OCI-LY1 (cell line): ENCODE measurements at regions not wholly inside any gene's neighbourhood (a gene's known extent, or its start where the extent isn't known, plus 50 kb on each side); places are given as distances from the start of the nearest gene placed in this dataset.

Experiments
- H2AFZ ChIP-seq: fragments of 200-600 bp; sonication (generic), shearing (Covaris generic); 2 replicates; pipeline ENCODE4 v1.6.0; 2014; ENCODE audit warnings: antibody characterized with exemption, mild to moderate bottlenecking, low read length
- H3F3A ChIP-seq: fragments of 200-600 bp; sonication (generic), shearing (Covaris generic); 2 replicates; pipeline ENCODE4 v1.6.0; 2014; ENCODE audit warnings: mild to moderate bottlenecking, antibody characterized with exemption, low read length, moderate library complexity; ENCODE audit not compliant: insufficient read depth
- H3K27ac ChIP-seq: fragments of 200-600 bp; sonication (generic); 2 replicates; pipeline ENCODE4 v1.5.1; 2014; ENCODE audit warnings: low read length, mixed run types, mild to moderate bottlenecking, low read depth; ENCODE audit not compliant: poor library complexity, severe bottlenecking
- H3K27me3 ChIP-seq: fragments of 200-600 bp; sonication (generic); 2 replicates; pipeline ENCODE4 v1.6.0; 2014; ENCODE audit warnings: antibody characterized with exemption, mild to moderate bottlenecking, low read length, moderate library complexity; ENCODE audit not compliant: insufficient read depth
- H3K36me3 ChIP-seq: fragments of 200-600 bp; sonication (generic); 2 replicates; pipeline ENCODE4 v1.6.1; 2014; ENCODE audit warnings: mild to moderate bottlenecking, antibody characterized with exemption, low read length, moderate library complexity, mixed read lengths; ENCODE audit not compliant: insufficient read depth
- H3K4me1 ChIP-seq: fragments of 200-600 bp; sonication (generic); 2 replicates; pipeline ENCODE4 v1.5.1; 2014; ENCODE audit warnings: mild to moderate bottlenecking, low read length, moderate library complexity; ENCODE audit not compliant: insufficient read depth, severe bottlenecking
- H3K4me2 ChIP-seq: fragments of 200-600 bp; sonication (generic), shearing (Covaris generic); 2 replicates; pipeline ENCODE4 v1.6.1; 2014; ENCODE audit warnings: low read length
- H3K4me3 ChIP-seq: fragments of 200-600 bp; sonication (generic); 2 replicates; pipeline ENCODE4 v1.5.1; 2014; ENCODE audit warnings: low read length, low read depth, mild to moderate bottlenecking, mixed read lengths; ENCODE audit not compliant: poor library complexity, severe bottlenecking
- H3K79me2 ChIP-seq: fragments of 200-600 bp; shearing (Covaris generic); 2 replicates; pipeline ENCODE4 v1.6.1; 2016; ENCODE audit warnings: mixed run types, low read length, mixed read lengths; ENCODE audit not compliant: insufficient read depth
- H3K9ac ChIP-seq: fragments of 200-600 bp; sonication (generic), shearing (Covaris generic); 2 replicates; pipeline ENCODE4 v1.6.1; 2014; ENCODE audit warnings: mild to moderate bottlenecking, low read length, mixed read lengths
- H3K9me2 ChIP-seq: fragments of 200-600 bp; sonication (generic), shearing (Covaris generic); 2 replicates; pipeline ENCODE4 v1.6.1; 2014; ENCODE audit warnings: low read depth, mild to moderate bottlenecking, low read length, mixed read lengths
- H3K9me3 ChIP-seq: fragments of 200-600 bp; shearing (Covaris generic); 2 replicates; pipeline ENCODE4 v1.6.1; 2014; ENCODE audit warnings: low read length, mixed read lengths
- H4K20me1 ChIP-seq: fragments of 200-600 bp; sonication (generic), shearing (Covaris generic); 2 replicates; pipeline ENCODE4 v1.6.0; 2016; ENCODE audit warnings: mild to moderate bottlenecking, low read length; ENCODE audit not compliant: insufficient read depth
- EZH2 ChIP-seq: fragments of 200-600 bp; sonication (generic), shearing (Covaris generic); IDR thresholded peaks from 2 replicates; pipeline ENCODE4 v1.8.0; 2017; ENCODE audit warnings: borderline replicate concordance, mixed run types, mild to moderate bottlenecking, antibody characterized with exemption, low read length, moderate library complexity, mixed read lengths
- TF ChIP-seq, protein P1 (sequence below): fragments of 200-600 bp; sonication (generic), shearing (Covaris generic); IDR thresholded peaks from 2 replicates; pipeline ENCODE4 v1.5.1; 2017; ENCODE audit warnings: mild to moderate bottlenecking, antibody characterized with exemption, low read length, moderate library complexity, mixed read lengths

DNA sequence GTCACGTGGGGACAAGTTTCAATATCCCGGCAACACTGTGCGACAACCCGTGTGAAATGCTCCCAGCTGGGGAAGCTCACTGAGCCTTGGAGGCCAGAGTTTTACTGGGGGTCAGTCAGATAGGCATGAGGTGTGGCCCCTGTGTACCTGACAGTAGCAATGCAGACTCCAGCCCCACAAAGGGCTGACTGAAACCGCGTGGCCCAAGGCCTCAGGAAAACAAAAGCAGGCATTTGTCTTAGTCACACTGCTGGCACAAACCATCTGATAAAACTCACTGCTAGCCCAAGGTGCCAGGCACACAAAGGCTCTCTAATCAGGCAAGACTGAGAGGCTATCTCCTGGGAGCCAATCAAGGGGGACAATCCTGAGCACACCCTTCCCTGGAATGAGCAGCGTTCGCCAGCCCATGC lies 786.6 kb upstream of the RAB6C start:
- Histone ChIP-seq H4K20me1 (no peaks in the 10 kb centered on the region), H2AFZ (no peak overlapping the region), H3K27me3 (no peaks in the 10 kb centered on the region), H3K36me3 (no peaks in the 10 kb centered on the region), H3F3A (no peaks in the 10 kb centered on the region), H3K27ac (no peak overlapping the region), H3K9ac (no peak overlapping the region), H3K4me1 (no peaks in the 10 kb centered on the region), H3K4me3 (no peak overlapping the region), H3K9me3 (no peaks in the 10 kb centered on the region), H3K4me2 (no peak overlapping the region), H3K9me2 (no peaks in the 10 kb centered on the region), H3K79me2 (no peaks in the 10 kb centered on the region)
- TF ChIP-seq, protein P1, sequence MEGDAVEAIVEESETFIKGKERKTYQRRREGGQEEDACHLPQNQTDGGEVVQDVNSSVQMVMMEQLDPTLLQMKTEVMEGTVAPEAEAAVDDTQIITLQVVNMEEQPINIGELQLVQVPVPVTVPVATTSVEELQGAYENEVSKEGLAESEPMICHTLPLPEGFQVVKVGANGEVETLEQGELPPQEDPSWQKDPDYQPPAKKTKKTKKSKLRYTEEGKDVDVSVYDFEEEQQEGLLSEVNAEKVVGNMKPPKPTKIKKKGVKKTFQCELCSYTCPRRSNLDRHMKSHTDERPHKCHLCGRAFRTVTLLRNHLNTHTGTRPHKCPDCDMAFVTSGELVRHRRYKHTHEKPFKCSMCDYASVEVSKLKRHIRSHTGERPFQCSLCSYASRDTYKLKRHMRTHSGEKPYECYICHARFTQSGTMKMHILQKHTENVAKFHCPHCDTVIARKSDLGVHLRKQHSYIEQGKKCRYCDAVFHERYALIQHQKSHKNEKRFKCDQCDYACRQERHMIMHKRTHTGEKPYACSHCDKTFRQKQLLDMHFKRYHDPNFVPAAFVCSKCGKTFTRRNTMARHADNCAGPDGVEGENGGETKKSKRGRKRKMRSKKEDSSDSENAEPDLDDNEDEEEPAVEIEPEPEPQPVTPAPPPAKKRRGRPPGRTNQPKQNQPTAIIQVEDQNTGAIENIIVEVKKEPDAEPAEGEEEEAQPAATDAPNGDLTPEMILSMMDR: no peak
- TF ChIP-seq EZH2: no peak

DNA sequence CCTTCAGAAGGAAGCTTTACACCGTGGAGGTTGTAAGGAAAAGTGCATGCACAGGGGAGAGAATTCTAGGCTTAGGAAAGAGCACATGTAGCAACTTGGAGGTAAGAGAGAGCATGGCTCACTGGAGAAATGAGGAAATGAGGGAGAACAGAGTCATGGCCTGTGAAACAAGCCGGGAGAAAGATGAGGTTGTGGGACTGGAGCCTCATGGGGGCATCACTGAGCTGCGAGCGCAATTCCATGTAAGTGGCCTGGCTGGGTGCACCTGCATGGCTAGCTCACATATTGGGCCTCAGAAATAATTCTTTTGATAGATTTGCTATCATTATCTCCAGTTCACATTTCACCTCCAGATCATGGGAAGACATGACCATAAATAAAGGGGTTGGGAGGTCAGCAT lies 785.5 kb upstream of the RAB6C start:
- no peak overlapping the region for H3K9ac ChIP-seq
- H3K4me2 ChIP-seq: no peak overlapping the region
- no peaks in the 10 kb centered on the region for H3K4me1 ChIP-seq
- no peaks in the 10 kb centered on the region for H3F3A ChIP-seq
- TF ChIP-seq, protein P1: no peak; the same call in 1 of the 2 replicates
- TF ChIP-seq EZH2: no peak
- no peaks in the 10 kb centered on the region for H4K20me1 ChIP-seq
- no peaks in the 10 kb centered on the region for H3K9me2 ChIP-seq
- H3K4me3 ChIP-seq: no peak overlapping the region
- no peaks in the 10 kb centered on the region for H3K9me3 ChIP-seq
- no peaks in the 10 kb centered on the region for H3K79me2 ChIP-seq
- no peaks in the 10 kb centered on the region for H3K36me3 ChIP-seq
- H3K27ac ChIP-seq: no peak overlapping the region
- no peaks in the 10 kb centered on the region for H3K27me3 ChIP-seq
- no peak overlapping the region for H2AFZ ChIP-seq

DNA sequence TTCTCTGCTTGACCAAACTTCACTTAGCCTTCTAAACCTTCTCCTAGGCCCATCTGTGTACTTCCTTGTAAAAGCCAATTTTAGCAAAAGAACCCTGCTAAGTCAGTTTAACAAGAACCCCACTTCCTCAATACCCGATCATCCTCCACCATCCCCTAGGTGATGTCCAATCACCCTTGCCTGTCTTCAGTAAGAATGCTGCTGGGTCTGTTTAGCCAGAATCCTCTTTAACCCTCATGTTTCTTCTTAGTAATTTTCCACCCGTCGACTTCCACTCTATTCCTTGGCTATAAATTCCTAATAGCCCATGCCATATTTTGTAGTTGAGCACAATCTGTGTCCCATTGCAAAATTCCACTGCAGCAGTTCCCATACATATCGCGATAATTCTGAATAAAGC lies 780.0 kb upstream of the RAB6C start:
- Histone ChIP-seq H3K79me2 (no peaks in the 10 kb centered on the region), H3K27ac (no peak overlapping the region), H3K36me3 (no peaks in the 10 kb centered on the region), H3F3A (no peaks in the 10 kb centered on the region), H3K4me1 (no peaks in the 10 kb centered on the region), H3K9me3 (no peaks in the 10 kb centered on the region), H3K27me3 (no peaks in the 10 kb centered on the region), H2AFZ (no peak overlapping the region), H3K9me2 (no peaks in the 10 kb centered on the region), H3K9ac (no peak overlapping the region), H3K4me2 (no peak overlapping the region), H3K4me3 (no peak overlapping the region), H4K20me1 (no peaks in the 10 kb centered on the region)
- TF ChIP-seq EZH2: no peak
- TF ChIP-seq, protein P1: no peak
